ENCODE measurements at regions not wholly inside any gene's neighbourhood (a gene's known extent, or its start where the extent isn't known, plus 50 kb on each side); places are given as distances from the start of the nearest gene placed in this dataset.

DNA sequence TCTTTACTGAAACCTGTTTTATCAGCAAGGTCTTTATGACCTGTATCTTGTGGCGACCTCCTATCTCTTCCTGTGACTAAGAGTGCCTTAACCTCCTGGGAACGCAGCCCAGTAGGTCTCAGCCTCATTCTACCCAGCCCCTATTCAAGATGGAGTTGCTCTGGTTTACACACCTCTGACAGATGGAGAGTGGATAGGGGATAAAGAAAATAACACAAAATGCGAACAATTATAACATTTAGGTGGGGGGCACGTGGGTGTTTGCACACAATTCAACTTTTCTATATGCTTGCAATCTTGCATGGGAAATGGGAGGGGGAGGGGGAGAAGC, 83.3 kb downstream of the RMI2 start:
- TF ChIP-seq, protein P1, sequence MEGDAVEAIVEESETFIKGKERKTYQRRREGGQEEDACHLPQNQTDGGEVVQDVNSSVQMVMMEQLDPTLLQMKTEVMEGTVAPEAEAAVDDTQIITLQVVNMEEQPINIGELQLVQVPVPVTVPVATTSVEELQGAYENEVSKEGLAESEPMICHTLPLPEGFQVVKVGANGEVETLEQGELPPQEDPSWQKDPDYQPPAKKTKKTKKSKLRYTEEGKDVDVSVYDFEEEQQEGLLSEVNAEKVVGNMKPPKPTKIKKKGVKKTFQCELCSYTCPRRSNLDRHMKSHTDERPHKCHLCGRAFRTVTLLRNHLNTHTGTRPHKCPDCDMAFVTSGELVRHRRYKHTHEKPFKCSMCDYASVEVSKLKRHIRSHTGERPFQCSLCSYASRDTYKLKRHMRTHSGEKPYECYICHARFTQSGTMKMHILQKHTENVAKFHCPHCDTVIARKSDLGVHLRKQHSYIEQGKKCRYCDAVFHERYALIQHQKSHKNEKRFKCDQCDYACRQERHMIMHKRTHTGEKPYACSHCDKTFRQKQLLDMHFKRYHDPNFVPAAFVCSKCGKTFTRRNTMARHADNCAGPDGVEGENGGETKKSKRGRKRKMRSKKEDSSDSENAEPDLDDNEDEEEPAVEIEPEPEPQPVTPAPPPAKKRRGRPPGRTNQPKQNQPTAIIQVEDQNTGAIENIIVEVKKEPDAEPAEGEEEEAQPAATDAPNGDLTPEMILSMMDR (IDR thresholded peaks at IDR 0.05) = no peak
- no peak for TF ChIP-seq POLR2A (IDR thresholded peaks at IDR 0.05)

Measured in breast epithelium (tissue), 3 donors.